ENCODE measurements at regions not wholly inside any gene's neighbourhood (a gene's known extent, or its start where the extent isn't known, plus 50 kb on each side); places are given as distances from the start of the nearest gene placed in this dataset.

DNA sequence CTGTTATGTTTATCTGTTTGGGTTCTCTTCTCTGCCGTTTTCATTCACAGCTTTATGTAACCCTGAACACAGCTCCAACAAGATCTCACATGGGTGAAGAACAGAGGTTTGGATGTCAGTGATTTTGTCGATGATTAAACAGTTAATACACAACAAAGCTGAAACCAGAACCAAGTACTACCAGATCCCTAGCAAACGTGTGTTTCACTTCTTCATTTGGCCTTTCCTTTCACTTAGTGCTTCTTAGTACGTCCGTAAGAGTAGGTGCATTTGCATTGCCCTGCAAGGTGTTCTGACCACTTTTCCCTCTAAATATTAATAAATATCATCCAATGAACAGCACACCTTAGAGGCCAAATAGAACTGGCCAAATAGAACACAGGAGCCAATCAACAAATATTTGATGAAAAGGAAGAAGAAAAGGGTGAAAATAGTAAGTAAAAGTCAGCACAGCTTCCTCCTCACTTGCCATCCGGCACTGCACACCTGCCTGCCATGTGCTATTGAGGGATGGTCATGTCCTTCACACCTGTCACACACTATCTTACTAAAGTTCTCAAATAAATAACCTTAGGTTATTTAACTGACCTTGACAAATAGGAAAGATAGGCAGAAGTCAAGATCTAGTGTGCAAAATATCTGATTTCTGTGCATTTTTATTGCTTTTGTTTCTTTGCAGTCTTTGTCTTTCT is 252.6 kb upstream of the ANKRD30A start:
- Histone ChIP-seq H2AFZ (ENCODE audit: low read depth, low read length) (no peak overlapping the region), H3K9ac (ENCODE audit: low read length) (peak overlapping the region; percentile 16; the same call in 1 of the 2 replicates), H3K79me2 (ENCODE audit: low read length) (no peaks in the 10 kb centered on the region), H3K4me1 (ENCODE audit: low read length) (peaks cover 19% of the 10 kb centered on the region), H3K9me3 (ENCODE audit: insufficient read depth, low read length) (no peaks in the 10 kb centered on the region), H3K36me3 (replicated peaks; ENCODE audit: low read depth, low read length) (no peaks in the 10 kb centered on the region), H3K27ac (ENCODE audit: low read length) (peak overlapping the region; percentile 36; the same call in 1 of the 2 replicates), H3K4me2 (ENCODE audit: low read length) (peak overlapping the region; percentile 82), H4K20me1 (ENCODE audit: insufficient read depth, low read length) (no peaks in the 10 kb centered on the region), H3K27me3 (ENCODE audit: low read depth, low read length) (0 out of 2 replicates have a peak, but pooled peaks cover 2% of the 10 kb centered on the region), H3K4me3 (ENCODE audit: low read length) (peak overlapping the region; percentile 41)
- TF ChIP-seq EZH2phosphoT487 (IDR thresholded peaks at IDR 0.05; ENCODE audit: low read depth) = no peak
- TF ChIP-seq, protein P1, sequence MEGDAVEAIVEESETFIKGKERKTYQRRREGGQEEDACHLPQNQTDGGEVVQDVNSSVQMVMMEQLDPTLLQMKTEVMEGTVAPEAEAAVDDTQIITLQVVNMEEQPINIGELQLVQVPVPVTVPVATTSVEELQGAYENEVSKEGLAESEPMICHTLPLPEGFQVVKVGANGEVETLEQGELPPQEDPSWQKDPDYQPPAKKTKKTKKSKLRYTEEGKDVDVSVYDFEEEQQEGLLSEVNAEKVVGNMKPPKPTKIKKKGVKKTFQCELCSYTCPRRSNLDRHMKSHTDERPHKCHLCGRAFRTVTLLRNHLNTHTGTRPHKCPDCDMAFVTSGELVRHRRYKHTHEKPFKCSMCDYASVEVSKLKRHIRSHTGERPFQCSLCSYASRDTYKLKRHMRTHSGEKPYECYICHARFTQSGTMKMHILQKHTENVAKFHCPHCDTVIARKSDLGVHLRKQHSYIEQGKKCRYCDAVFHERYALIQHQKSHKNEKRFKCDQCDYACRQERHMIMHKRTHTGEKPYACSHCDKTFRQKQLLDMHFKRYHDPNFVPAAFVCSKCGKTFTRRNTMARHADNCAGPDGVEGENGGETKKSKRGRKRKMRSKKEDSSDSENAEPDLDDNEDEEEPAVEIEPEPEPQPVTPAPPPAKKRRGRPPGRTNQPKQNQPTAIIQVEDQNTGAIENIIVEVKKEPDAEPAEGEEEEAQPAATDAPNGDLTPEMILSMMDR (IDR thresholded peaks at IDR 0.05; ENCODE audit: low read depth, low read length) = no peak

GRCh38 chr10:36840788-36841187 is 284.6 kb upstream of the ANKRD30A start:
- Histone ChIP-seq H3K27me3 (ENCODE audit: low read depth, low read length) (no peaks in the 10 kb centered on the region), H3K27ac (ENCODE audit: low read length) (no peak overlapping the region), H3K4me2 (ENCODE audit: low read length) (no peak overlapping the region), H3K9me3 (ENCODE audit: insufficient read depth, low read length) (no peaks in the 10 kb centered on the region), H3K9ac (ENCODE audit: low read length) (no peak overlapping the region), H2AFZ (ENCODE audit: low read depth, low read length) (no peak overlapping the region), H3K4me3 (ENCODE audit: low read length) (no peak overlapping the region), H3K36me3 (replicated peaks; ENCODE audit: low read depth, low read length) (no peaks in the 10 kb centered on the region), H4K20me1 (ENCODE audit: insufficient read depth, low read length) (no peaks in the 10 kb centered on the region), H3K79me2 (ENCODE audit: low read length) (no peaks in the 10 kb centered on the region), H3K4me1 (ENCODE audit: low read length) (no peaks in the 10 kb centered on the region)
- TF ChIP-seq, protein P1 (IDR thresholded peaks at IDR 0.05; ENCODE audit: low read depth, low read length) = no peak
- TF ChIP-seq EZH2phosphoT487 (IDR thresholded peaks at IDR 0.05; ENCODE audit: low read depth) = no peak

DNA sequence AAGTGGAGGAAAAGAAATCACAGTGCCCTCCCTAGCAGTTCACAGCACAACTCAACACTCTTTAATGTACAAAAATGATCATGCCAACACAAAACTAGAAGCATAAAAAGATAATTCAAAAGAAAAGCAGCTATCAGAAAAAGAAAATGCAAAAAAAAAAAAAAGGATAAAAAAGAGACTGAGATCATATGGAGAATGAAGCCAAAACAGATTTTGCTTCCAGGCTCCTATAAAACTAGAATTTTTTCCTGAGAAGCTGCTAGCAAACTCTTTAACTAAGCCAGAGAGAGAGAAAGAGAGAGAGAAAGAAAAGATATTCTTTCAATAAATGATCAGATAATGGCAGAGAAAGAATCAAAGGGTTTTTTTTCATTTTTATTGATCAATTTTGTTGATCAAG is 288.0 kb upstream of the ANKRD30A start:
- H3K27ac ChIP-seq (ENCODE audit: low read length) = no peak overlapping the region

DNA sequence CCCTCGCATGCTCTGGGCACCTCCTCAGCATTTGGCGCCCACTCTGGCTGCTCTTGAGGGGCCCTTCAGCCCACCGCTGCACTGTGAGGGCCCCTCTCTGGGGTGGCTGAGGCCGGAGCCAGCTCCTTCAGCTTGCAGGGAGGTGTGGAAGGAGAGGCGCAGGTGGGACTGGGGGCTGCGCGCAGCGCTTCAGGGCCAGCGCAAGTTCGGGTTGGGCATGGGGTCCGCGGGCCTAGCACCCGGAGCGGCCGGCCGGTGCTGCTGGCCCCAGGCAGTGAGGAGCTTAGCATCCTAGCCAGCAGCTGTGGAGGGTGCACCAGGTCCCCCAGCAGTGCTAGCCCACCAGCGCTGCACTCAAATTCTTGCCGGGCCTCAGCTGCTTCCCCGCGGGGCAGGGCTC is 305.6 kb upstream of the ANKRD30A start:
- Histone ChIP-seq H3K79me2 (ENCODE audit: low read length) (no peaks in the 10 kb centered on the region), H2AFZ (ENCODE audit: low read depth, low read length) (no peak overlapping the region), H3K9me3 (ENCODE audit: insufficient read depth, low read length) (no peaks in the 10 kb centered on the region), H3K27ac (ENCODE audit: low read length) (no peak overlapping the region), H3K4me2 (ENCODE audit: low read length) (no peak overlapping the region), H3K9ac (ENCODE audit: low read length) (no peak overlapping the region), H3K4me3 (ENCODE audit: low read length) (no peak overlapping the region), H3K27me3 (ENCODE audit: low read depth, low read length) (no peaks in the 10 kb centered on the region), H3K4me1 (ENCODE audit: low read length) (no peaks in the 10 kb centered on the region), H3K36me3 (replicated peaks; ENCODE audit: low read depth, low read length) (no peaks in the 10 kb centered on the region), H4K20me1 (ENCODE audit: insufficient read depth, low read length) (no peaks in the 10 kb centered on the region)
- TF ChIP-seq, protein P1 (IDR thresholded peaks at IDR 0.05; ENCODE audit: low read depth, low read length) = no peak
- no peak for TF ChIP-seq EZH2phosphoT487 (IDR thresholded peaks at IDR 0.05; ENCODE audit: low read depth)

More for the DNA sequence above, 288.0 kb upstream of the ANKRD30A start:
- Histone ChIP-seq H3K9me3 (ENCODE audit: insufficient read depth, low read length) (no peaks in the 10 kb centered on the region), H3K4me2 (ENCODE audit: low read length) (no peak overlapping the region), H3K79me2 (ENCODE audit: low read length) (no peaks in the 10 kb centered on the region), H2AFZ (ENCODE audit: low read depth, low read length) (no peak overlapping the region), H3K4me1 (ENCODE audit: low read length) (no peaks in the 10 kb centered on the region), H3K27me3 (ENCODE audit: low read depth, low read length) (no peaks in the 10 kb centered on the region), H4K20me1 (ENCODE audit: insufficient read depth, low read length) (no peaks in the 10 kb centered on the region), H3K4me3 (ENCODE audit: low read length) (no peak overlapping the region), H3K9ac (ENCODE audit: low read length) (no peak overlapping the region), H3K36me3 (replicated peaks; ENCODE audit: low read depth, low read length) (no peaks in the 10 kb centered on the region)
- TF ChIP-seq EZH2phosphoT487 (IDR thresholded peaks at IDR 0.05; ENCODE audit: low read depth) = no peak
- TF ChIP-seq, protein P1 (IDR thresholded peaks at IDR 0.05; ENCODE audit: low read depth, low read length) = no peak

Measured in OCI-LY3 (cell line).